Trophoblast cell (in vitro differentiated cells and primary cell): ENCODE measurements at regions not wholly inside any gene's neighbourhood (a gene's known extent, or its start where the extent isn't known, plus 50 kb on each side); places are given as distances from the start of the nearest gene placed in this dataset.

Experiments
- DNase-seq, 2 donors: peaks; one replicate each; pipeline ENCODE4 v3.0.0-alpha.2; 2016
- H2AFZ ChIP-seq: 2 replicates; pipeline ENCODE4 v1.6.1; 2013; ENCODE audit warnings: low read length, moderate library complexity, mild to moderate bottlenecking; ENCODE audit not compliant: insufficient read depth, poor library complexity
- H2AK5ac ChIP-seq: 2 replicates; pipeline ENCODE4 v1.6.1; 2013; ENCODE audit warnings: mild to moderate bottlenecking, low read length
- H2BK120ac ChIP-seq: 2 replicates; pipeline ENCODE4 v1.6.1; 2013; ENCODE audit warnings: low read length, mild to moderate bottlenecking, moderate library complexity; ENCODE audit not compliant: insufficient read depth, poor library complexity
- H2BK12ac ChIP-seq: 2 replicates; pipeline ENCODE4 v1.6.1; 2013; ENCODE audit warnings: mild to moderate bottlenecking, low read length, moderate library complexity
- H2BK5ac ChIP-seq: 2 replicates; pipeline ENCODE4 v1.6.1; 2013; ENCODE audit warnings: low read length, low read depth, moderate library complexity, mild to moderate bottlenecking; ENCODE audit not compliant: poor library complexity
- H3K14ac ChIP-seq: 2 replicates; pipeline ENCODE4 v1.6.1; 2013; ENCODE audit warnings: mild to moderate bottlenecking, low read length
- H3K18ac ChIP-seq: 2 replicates; pipeline ENCODE4 v1.6.1; 2013; ENCODE audit warnings: mild to moderate bottlenecking, low read length
- H3K23ac ChIP-seq: 2 replicates; pipeline ENCODE4 v1.6.1; 2013; ENCODE audit warnings: low read length
- H3K27ac ChIP-seq: 2 replicates; pipeline ENCODE4 v1.5.1; 2013; ENCODE audit warnings: low read depth, mild to moderate bottlenecking, inconsistent platforms, low read length, moderate library complexity
- H3K27me3 ChIP-seq: 2 replicates; pipeline ENCODE4 v1.6.1; 2013; ENCODE audit warnings: inconsistent platforms, mild to moderate bottlenecking, low read length, moderate library complexity; ENCODE audit not compliant: insufficient read depth
- H3K36me3 ChIP-seq, 2 experiments: 1 replicate in 1 of 2; 2 replicates in 1 of 2; pipeline ENCODE4 v1.6.1; 2013; ENCODE audit warnings: low read length in 2 of 2, mild to moderate bottlenecking in 2 of 2, moderate library complexity in 1 of 2; ENCODE audit not compliant: insufficient read depth in 2 of 2, control insufficient read depth in 1 of 2
- H3K4ac ChIP-seq: 2 replicates; pipeline ENCODE4 v1.6.1; 2013; ENCODE audit warnings: low read depth, mild to moderate bottlenecking, low read length, moderate library complexity
- H3K4me1 ChIP-seq, 2 experiments: 1 replicate in 1 of 2; 2 replicates in 1 of 2; pipeline ENCODE4 v1.6.1; 2013; ENCODE audit warnings: low read length in 2 of 2, mild to moderate bottlenecking in 2 of 2, moderate library complexity in 1 of 2; ENCODE audit not compliant: insufficient read depth in 2 of 2, control insufficient read depth in 1 of 2
- H3K4me2 ChIP-seq: 2 replicates; pipeline ENCODE4 v1.6.1; 2013; ENCODE audit warnings: inconsistent platforms, mild to moderate bottlenecking, low read length, moderate library complexity
- H3K4me3 ChIP-seq: 2 replicates; pipeline ENCODE4 v1.5.1; 2013; ENCODE audit warnings: mild to moderate bottlenecking, low read depth, low read length, inconsistent platforms
- H3K79me1 ChIP-seq: one replicate; pipeline ENCODE4 v1.6.1; 2013; ENCODE audit warnings: low read length
- H3K79me2 ChIP-seq: 2 replicates; pipeline ENCODE4 v1.6.1; 2013; ENCODE audit warnings: low read length, mild to moderate bottlenecking; ENCODE audit not compliant: control insufficient read depth, insufficient read depth, poor library complexity
- H3K9ac ChIP-seq: 2 replicates; pipeline ENCODE4 v1.6.1; 2013; ENCODE audit warnings: mild to moderate bottlenecking, low read length
- H3K9me3 ChIP-seq: 2 replicates; pipeline ENCODE4 v1.6.1; 2013; ENCODE audit warnings: low read depth, mild to moderate bottlenecking, control low read depth, inconsistent platforms, low read length; ENCODE audit not compliant: insufficient read depth
- H4K12ac ChIP-seq: 2 replicates; pipeline ENCODE4 v1.6.1; 2013; ENCODE audit warnings: low read depth, mild to moderate bottlenecking, low read length, moderate library complexity
- H4K8ac ChIP-seq: 2 replicates; pipeline ENCODE4 v1.6.1; 2013; ENCODE audit warnings: low read depth, mild to moderate bottlenecking, low read length, moderate library complexity
- H4K91ac ChIP-seq: one replicate; pipeline ENCODE4 v1.6.1; 2013; ENCODE audit warnings: low read depth, mild to moderate bottlenecking, low read length, moderate library complexity
- WGBS: extraction: QIAGEN DNeasy Blood & Tissue Kit; methylation state at CpG from one replicate; pipeline ENCODE4 v1.1.7; 2013; ENCODE audit warnings: missing lambda C conversion rate; ENCODE audit not compliant: insufficient read length, insufficient coverage; ENCODE audit errors: extremely low coverage; 5-methylcytosine and 5-hydroxymethylcytosine counted together

GRCh38 chr9:26729187-26729586, 163.4 kb downstream of the CAAP1 start:
- no peak overlapping the region for H3K23ac ChIP-seq
- H3K18ac ChIP-seq = no peak overlapping the region
- no peaks in the 10 kb centered on the region for H3K36me3 ChIP-seq
- no peak overlapping the region for H2AFZ ChIP-seq
- no peaks in the 10 kb centered on the region for H3K79me2 ChIP-seq
- no peak overlapping the region for H3K14ac ChIP-seq
- no peaks in the 10 kb centered on the region for H3K27me3 ChIP-seq
- DNase-seq = no peak
- H3K27ac ChIP-seq = no peak overlapping the region
- no peaks in the 10 kb centered on the region for H3K79me1 ChIP-seq
- no peak overlapping the region for H3K4ac ChIP-seq
- no peak overlapping the region for H2BK12ac ChIP-seq
- no peak overlapping the region for H3K4me3 ChIP-seq
- 100% methylated on average over 2 of the region's 3 CpGs for whole genome bisulfite sequencing
- no peak overlapping the region for H2BK120ac ChIP-seq
- no peak overlapping the region for H4K12ac ChIP-seq
- no peak overlapping the region for H2BK5ac ChIP-seq
- no peak overlapping the region for H3K4me2 ChIP-seq
- H3K9ac ChIP-seq = no peak overlapping the region
- H4K8ac ChIP-seq = no peak overlapping the region
- no peaks in the 10 kb centered on the region for H3K4me1 ChIP-seq
- no peaks in the 10 kb centered on the region for H3K9me3 ChIP-seq
- no peak overlapping the region for H2AK5ac ChIP-seq
- no peak overlapping the region for H4K91ac ChIP-seq

GRCh38 chr9:26727471-26727870, 165.1 kb downstream of the CAAP1 start:
- no peak for DNase-seq
- Histone ChIP-seq H2BK5ac (no peak overlapping the region), H2BK120ac (no peak overlapping the region), H3K27me3 (no peaks in the 10 kb centered on the region), H4K91ac (no peak overlapping the region), H2AK5ac (no peak overlapping the region), H3K4me2 (no peak overlapping the region), H3K18ac (no peak overlapping the region), H2BK12ac (no peak overlapping the region), H3K79me1 (no peaks in the 10 kb centered on the region), H3K4ac (no peak overlapping the region), H3K36me3 (no peaks in the 10 kb centered on the region), H4K12ac (no peak overlapping the region), H3K23ac (no peak overlapping the region), H3K14ac (no peak overlapping the region), H2AFZ (no peak overlapping the region), H3K9ac (no peak overlapping the region), H3K4me3 (no peak overlapping the region), H3K79me2 (no peaks in the 10 kb centered on the region), H4K8ac (no peak overlapping the region), H3K4me1 (no peaks in the 10 kb centered on the region), H3K9me3 (no peaks in the 10 kb centered on the region), H3K27ac (no peak overlapping the region)
- WGBS = no CpG with 5 or more reads among the region's 3 CpGs

GRCh38 chr9:26725573-26725972, 167.0 kb downstream of the CAAP1 start:
- Histone ChIP-seq H2AK5ac (no peak overlapping the region), H2AFZ (no peak overlapping the region), H3K9me3 (no peaks in the 10 kb centered on the region), H3K27ac (no peak overlapping the region), H3K9ac (no peak overlapping the region), H3K4me1 (no peaks in the 10 kb centered on the region), H3K27me3 (no peaks in the 10 kb centered on the region), H3K14ac (no peak overlapping the region), H4K91ac (no peak overlapping the region), H3K4me3 (no peak overlapping the region), H2BK120ac (no peak overlapping the region), H3K4me2 (no peak overlapping the region), H3K79me2 (no peaks in the 10 kb centered on the region), H3K79me1 (no peaks in the 10 kb centered on the region), H4K8ac (no peak overlapping the region), H3K18ac (no peak overlapping the region), H4K12ac (no peak overlapping the region), H3K4ac (no peak overlapping the region), H2BK5ac (no peak overlapping the region), H2BK12ac (no peak overlapping the region), H3K36me3 (no peaks in the 10 kb centered on the region), H3K23ac (no peak overlapping the region)
- no CpG with 5 or more reads among the region's 3 CpGs for WGBS
- no peak for DNase-seq

- Histone ChIP-seq H3K23ac (no peak overlapping the region), H4K12ac (no peak overlapping the region), H3K4me3 (no peak overlapping the region), H2BK5ac (no peak overlapping the region), H3K4ac (no peak overlapping the region), H3K14ac (no peak overlapping the region), H4K8ac (no peak overlapping the region), H3K27me3 (no peaks in the 10 kb centered on the region), H3K79me2 (no peaks in the 10 kb centered on the region), H2AK5ac (no peak overlapping the region), H3K9ac (no peak overlapping the region), H3K27ac (no peak overlapping the region), H3K79me1 (no peaks in the 10 kb centered on the region), H2BK120ac (no peak overlapping the region), H3K9me3 (no peaks in the 10 kb centered on the region), H3K4me1 (no peaks in the 10 kb centered on the region), H3K36me3 (no peaks in the 10 kb centered on the region), H4K91ac (no peak overlapping the region), H2AFZ (no peak overlapping the region), H3K4me2 (no peak overlapping the region), H3K18ac (no peak overlapping the region), H2BK12ac (no peak overlapping the region)
- no CpG with 5 or more reads among the region's 9 CpGs for WGBS
- peak in 1 of 2 donors; percentile 26 for DNase-seq
Measured at GRCh38 chr9:26723486-26723885, 169.1 kb downstream of the CAAP1 start.
